Kidney capillary endothelial cell (primary cell): ENCODE measurements at regions not wholly inside any gene's neighbourhood (a gene's known extent, or its start where the extent isn't known, plus 50 kb on each side); places are given as distances from the start of the nearest gene placed in this dataset.
"Not testable (repeated sequence)": the region's sequence is repeated elsewhere in the genome, so short reads cannot be mapped to it uniquely, and the experiment has no call there.

Experiments used
- DNase-seq: peaks from one replicate; pipeline ENCODE4 v3.0.0-alpha.2; 2018; ENCODE audit warnings: low spot score

- no peak for DNase-seq
Observed at GRCh38 chr12:72865921-72866320, 593.8 kb downstream of the TRHDE start.

GRCh38 chr12:72869024-72869423, 596.9 kb downstream of the TRHDE start:
- DNase-seq = no peak

- DNase-seq = no peak
Observed at GRCh38 chr12:72872238-72872887, 600.2 kb downstream of the TRHDE start.

- DNase-seq = no peak
Observed at GRCh38 chr12:72872996-72873395, 600.8 kb downstream of the TRHDE start.

GRCh38 chr12:72876092-72876491, 603.9 kb downstream of the TRHDE start:
- DNase-seq = no peak

GRCh38 chr12:72888693-72889092, 616.5 kb downstream of the TRHDE start:
- DNase-seq = no peak

- DNase-seq = no peak
Observed at GRCh38 chr12:72889791-72890190, 617.6 kb downstream of the TRHDE start.

GRCh38 chr12:72901685-72902084, 629.5 kb downstream of the TRHDE start:
- no peak for DNase-seq

GRCh38 chr12:72925716-72926115, 653.5 kb downstream of the TRHDE start:
- no peak for DNase-seq

GRCh38 chr12:72931838-72932237, 659.7 kb downstream of the TRHDE start:
- DNase-seq = not testable (repeated sequence)

- DNase-seq = no peak
Observed at GRCh38 chr12:72937486-72937885, 665.3 kb downstream of the TRHDE start.

- DNase-seq = no peak
Observed at GRCh38 chr12:72957454-72957853, 685.3 kb downstream of the TRHDE start.

- DNase-seq = no peak
Observed at GRCh38 chr12:72966684-72967083, 694.5 kb downstream of the TRHDE start.

- no peak for DNase-seq
Observed at GRCh38 chr12:72974954-72975555, 702.9 kb downstream of the TRHDE start.

- no peak for DNase-seq
Observed at GRCh38 chr12:72978999-72979398, 706.8 kb downstream of the TRHDE start.

GRCh38 chr12:72982356-72982755, 710.2 kb downstream of the TRHDE start:
- DNase-seq = no peak

GRCh38 chr12:72986963-72987362, 714.8 kb downstream of the TRHDE start:
- no peak for DNase-seq

GRCh38 chr12:72989458-72989947, 717.3 kb downstream of the TRHDE start:
- no peak for DNase-seq

- DNase-seq = not testable (repeated sequence)
Observed at GRCh38 chr12:72995029-72995428, 722.9 kb downstream of the TRHDE start.

- no peak for DNase-seq
Observed at GRCh38 chr12:72995616-72996015, 723.4 kb downstream of the TRHDE start.

GRCh38 chr12:73001806-73002205, 729.6 kb downstream of the TRHDE start:
- not testable (repeated sequence) for DNase-seq

- not testable (repeated sequence) for DNase-seq
Observed at GRCh38 chr12:73002504-73002903, 730.3 kb downstream of the TRHDE start.

GRCh38 chr12:73009138-73009834, 737.1 kb downstream of the TRHDE start:
- not testable (repeated sequence) for DNase-seq
